HL-60 (cell line): ENCODE measurements at regions not wholly inside any gene's neighbourhood (a gene's known extent, or its start where the extent isn't known, plus 50 kb on each side); places are given as distances from the start of the nearest gene placed in this dataset.
"Not testable (repeated sequence)": the region's sequence is repeated elsewhere in the genome, so short reads cannot be mapped to it uniquely, and the experiment has no call there.

Source experiments
- DNase-seq, 2 experiments: peaks; one replicate each; pipeline ENCODE4 v3.0.0-alpha.2; 2010 to 2020; ENCODE audit warnings: low read depth in 1 of 2, low spot score in 1 of 2
- H3K27ac ChIP-seq: fragments of 250-450 bp; sonication (Bioruptor Pico); replicated peaks from 2 replicates; pipeline ENCODE4 v1.5.1; 2020; ENCODE audit warnings: mild to moderate bottlenecking, moderate library complexity
- H3K27me3 ChIP-seq: fragments of 250-450 bp; sonication (Bioruptor Pico); 2 replicates; pipeline ENCODE4 v1.5.1; 2021; ENCODE audit warnings: mild to moderate bottlenecking, moderate library complexity; ENCODE audit not compliant: insufficient read depth, poor library complexity, severe bottlenecking
- H3K4me3 ChIP-seq: replicated peaks from 2 replicates; pipeline ENCODE4 v1.5.1; 2011; ENCODE audit warnings: mild to moderate bottlenecking, control low read depth, low read length; ENCODE audit not compliant: insufficient read depth
- CTCF ChIP-seq: IDR thresholded peaks from one replicate; pipeline ENCODE4 v1.5.1; 2011; ENCODE audit warnings: low read length, control low read depth, inconsistent platforms; ENCODE audit not compliant: insufficient read depth
- GABPA ChIP-seq: IDR thresholded peaks from 2 replicates; pipeline ENCODE4 v1.6.1; 2012; ENCODE audit warnings: low read depth
- POLR2AphosphoS5 ChIP-seq: IDR thresholded peaks from 2 replicates; pipeline ENCODE4 v1.6.1; 2012; ENCODE audit warnings: low read depth
- REST ChIP-seq: IDR thresholded peaks from 2 replicates; pipeline ENCODE4 v1.6.1; 2012; ENCODE audit warnings: low read depth; ENCODE audit not compliant: insufficient replicate concordance
- SPI1 ChIP-seq: IDR thresholded peaks from 2 replicates; pipeline ENCODE4 v1.6.1; 2012; ENCODE audit warnings: low read depth, mild to moderate bottlenecking, borderline replicate concordance

GRCh38 chr1:238690415-238690814, 696.0 kb upstream of the CHRM3 start:
- Histone ChIP-seq H3K27ac (no peak overlapping the region), H3K4me3 (no peak overlapping the region), H3K27me3 (no peaks in the 10 kb centered on the region)
- no peak for DNase-seq
- TF ChIP-seq GABPA (no peak), POLR2AphosphoS5 (no peak), CTCF (no peak), REST (no peak), SPI1 (no peak)

- H3K27me3 ChIP-seq, H3K27ac ChIP-seq, H3K4me3 ChIP-seq, DNase-seq: not testable (repeated sequence)
These were observed 701.8 kb upstream of the CHRM3 start for GRCh38 chr1:238684576-238684975.

GRCh38 chr1:238681451-238681850, 704.9 kb upstream of the CHRM3 start:
- DNase-seq, result no peak
- no peaks in the 10 kb centered on the region for H3K27me3 ChIP-seq
- TF ChIP-seq CTCF (no peak), REST (no peak), POLR2AphosphoS5 (no peak), SPI1 (no peak), GABPA (no peak)
- no peak overlapping the region for H3K27ac ChIP-seq
- H3K4me3 ChIP-seq, result no peak overlapping the region

GRCh38 chr1:238681021-238681420, 705.3 kb upstream of the CHRM3 start:
- no peak for DNase-seq
- Histone ChIP-seq H3K4me3 (no peak overlapping the region), H3K27me3 (no peaks in the 10 kb centered on the region), H3K27ac (no peak overlapping the region)
- TF ChIP-seq GABPA, result no peak
- no peak for TF ChIP-seq CTCF
- TF ChIP-seq SPI1, result no peak
- no peak for TF ChIP-seq POLR2AphosphoS5
- TF ChIP-seq REST, result no peak
